Left ventricle myocardium inferior (tissue), 1 donor: ENCODE measurements at regions not wholly inside any gene's neighbourhood (a gene's known extent, or its start where the extent isn't known, plus 50 kb on each side); places are given as distances from the start of the nearest gene placed in this dataset.
A peak's percentile ranks its signal among the peaks of the same experiment; 100 is the strongest.

Source experiments
- DNase-seq: peaks from one replicate; pipeline ENCODE4 v3.0.0-alpha.2; 2020
- H3K27ac ChIP-seq: fragments of 200-600 bp; replicated peaks from 2 replicates; pipeline ENCODE4 v1.8.0; 2021
- H3K27me3 ChIP-seq: fragments of 200-600 bp; 2 replicates; pipeline ENCODE4 v1.8.0; 2021; ENCODE audit warnings: low read depth
- H3K36me3 ChIP-seq: fragments of 200-600 bp; 2 replicates; pipeline ENCODE4 v1.8.0; 2021
- H3K4me1 ChIP-seq: fragments of 200-600 bp; 2 replicates; pipeline ENCODE4 v1.8.0; 2021
- H3K4me3 ChIP-seq: fragments of 200-600 bp; 2 replicates; pipeline ENCODE4 v1.8.0; 2021; ENCODE audit warnings: mild to moderate bottlenecking, moderate library complexity
- H3K9me3 ChIP-seq: fragments of 200-600 bp; replicated peaks from 2 replicates; pipeline ENCODE4 v1.8.0; 2021
- CTCF ChIP-seq: fragments of 200-600 bp; IDR thresholded peaks from 2 replicates; pipeline ENCODE4 v1.8.0; 2021; ENCODE audit warnings: antibody characterized with exemption, mild to moderate bottlenecking, borderline replicate concordance
- intact Hi-C: fragments of 100-400 bp; cut with micrococcal nuclease; formaldehyde crosslinking; loops from one replicate; pipeline ENCODE4 v1.11.0; 2022
- donor health status: DM: no; HTN: yes; CAD: no; lungs with severe emphysema.

GRCh38 chr3:69441040-69441439 lies 55.2 kb upstream of the FRMD4B start:
- Histone ChIP-seq H3K27ac (no peak overlapping the region), H3K27me3 (no peaks in the 10 kb centered on the region)

GRCh38 chr3:69439643-69440270 lies 53.9 kb upstream of the FRMD4B start:
- TF ChIP-seq CTCF: peak; percentile 72
- Histone ChIP-seq H3K4me1 (peaks cover 9% of the 10 kb centered on the region), H3K9me3 (no peaks in the 10 kb centered on the region), H3K27ac (no peak overlapping the region), H3K36me3 (no peaks in the 10 kb centered on the region), H3K4me3 (peak overlapping the region; percentile 22), H3K27me3 (no peaks in the 10 kb centered on the region)
- intact Hi-C loops: loop anchor here (10.0 kb wide), 1 partner anchor 105 kb away; no protein-coding TSS in a partner anchor
- DNase-seq: no peak

More at GRCh38 chr3:69441040-69441439, 55.2 kb upstream of the FRMD4B start:
- DNase-seq: no peak
- no peaks in the 10 kb centered on the region for H3K36me3 ChIP-seq
- H3K9me3 ChIP-seq: no peaks in the 10 kb centered on the region
- no peak overlapping the region for H3K4me3 ChIP-seq
- intact Hi-C loops: loop anchor here (10.0 kb wide), 1 partner anchor 104 kb away; no protein-coding TSS in a partner anchor
- peaks cover 13% of the 10 kb centered on the region for H3K4me1 ChIP-seq
- TF ChIP-seq CTCF: no peak

GRCh38 chr3:69438476-69438875 lies 52.6 kb upstream of the FRMD4B start:
- Histone ChIP-seq H3K27me3 (no peaks in the 10 kb centered on the region), H3K4me3 (no peak overlapping the region), H3K36me3 (no peaks in the 10 kb centered on the region), H3K4me1 (peaks cover 15% of the 10 kb centered on the region), H3K9me3 (no peaks in the 10 kb centered on the region), H3K27ac (no peak overlapping the region)
- TF ChIP-seq CTCF: no peak
- intact Hi-C loops: no loop called here
- no peak for DNase-seq

GRCh38 chr3:69435274-69436265 lies 49.7 kb upstream of the FRMD4B start:
- intact Hi-C loops: no loop called here
- no peak overlapping the region for H3K4me3 ChIP-seq

More at GRCh38 chr3:69435274-69436265, 49.7 kb upstream of the FRMD4B start:
- no peak for TF ChIP-seq CTCF
- H3K27ac ChIP-seq: no peak overlapping the region
- H3K36me3 ChIP-seq: no peaks in the 10 kb centered on the region
- no peak for DNase-seq
- H3K4me1 ChIP-seq: peaks cover 17% of the 10 kb centered on the region
- no peaks in the 10 kb centered on the region for H3K27me3 ChIP-seq
- H3K9me3 ChIP-seq: no peaks in the 10 kb centered on the region
